ENCODE measurements at regions not wholly inside any gene's neighbourhood (a gene's known extent, or its start where the extent isn't known, plus 50 kb on each side); places are given as distances from the start of the nearest gene placed in this dataset.
"Not testable (repeated sequence)": the region's sequence is repeated elsewhere in the genome, so short reads cannot be mapped to it uniquely, and the experiment has no call there.

- FAIRE-seq (no peak), DNase-seq (ENCODE audit: low read depth, low spot score) (no peak)
These were observed 376.3 kb downstream of the IPMK start for GRCh38 chr10:57891201-57892006.

DNA sequence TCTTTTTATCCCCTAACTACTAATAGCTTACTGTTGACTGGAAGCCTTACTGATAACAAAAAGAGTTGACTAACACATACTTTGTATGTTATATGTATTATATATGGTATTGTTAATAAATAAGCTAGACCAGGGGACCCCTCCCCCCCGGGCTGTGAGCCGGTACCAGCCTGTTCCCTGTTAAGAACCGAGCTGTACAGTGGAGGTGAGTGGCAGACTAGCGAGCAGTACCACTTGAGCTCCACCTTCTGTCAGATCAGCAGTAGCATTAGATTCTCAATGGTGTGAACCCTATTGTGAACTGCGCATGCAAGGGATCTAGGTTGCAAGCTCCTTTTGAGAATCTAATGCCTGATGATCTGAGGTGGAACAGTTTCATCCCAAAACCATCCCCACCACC lies 377.0 kb downstream of the IPMK start:
- TF ChIP-seq, protein P1, sequence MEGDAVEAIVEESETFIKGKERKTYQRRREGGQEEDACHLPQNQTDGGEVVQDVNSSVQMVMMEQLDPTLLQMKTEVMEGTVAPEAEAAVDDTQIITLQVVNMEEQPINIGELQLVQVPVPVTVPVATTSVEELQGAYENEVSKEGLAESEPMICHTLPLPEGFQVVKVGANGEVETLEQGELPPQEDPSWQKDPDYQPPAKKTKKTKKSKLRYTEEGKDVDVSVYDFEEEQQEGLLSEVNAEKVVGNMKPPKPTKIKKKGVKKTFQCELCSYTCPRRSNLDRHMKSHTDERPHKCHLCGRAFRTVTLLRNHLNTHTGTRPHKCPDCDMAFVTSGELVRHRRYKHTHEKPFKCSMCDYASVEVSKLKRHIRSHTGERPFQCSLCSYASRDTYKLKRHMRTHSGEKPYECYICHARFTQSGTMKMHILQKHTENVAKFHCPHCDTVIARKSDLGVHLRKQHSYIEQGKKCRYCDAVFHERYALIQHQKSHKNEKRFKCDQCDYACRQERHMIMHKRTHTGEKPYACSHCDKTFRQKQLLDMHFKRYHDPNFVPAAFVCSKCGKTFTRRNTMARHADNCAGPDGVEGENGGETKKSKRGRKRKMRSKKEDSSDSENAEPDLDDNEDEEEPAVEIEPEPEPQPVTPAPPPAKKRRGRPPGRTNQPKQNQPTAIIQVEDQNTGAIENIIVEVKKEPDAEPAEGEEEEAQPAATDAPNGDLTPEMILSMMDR (optimal IDR thresholded peaks at IDR 0.05 in 1 of 3, IDR thresholded peaks at IDR 0.05 in 1 of 3, conservative IDR thresholded peaks at IDR 0.05 in 1 of 3; ENCODE audit: extremely low read depth in 1 of 3, insufficient read depth in 2 of 3, low read length in 3 of 3): no peak
- TF ChIP-seq EZH2 (IDR thresholded peaks at IDR 0.05; ENCODE audit: low read length): no peak
- Histone ChIP-seq H2AFZ (ENCODE audit: control insufficient read depth, low read length) (no peak overlapping the region), H3K9ac (ENCODE audit: control insufficient read depth, extremely low read depth, insufficient read depth, low read length) (no peak overlapping the region), H3K36me3 (ENCODE audit: control insufficient read depth in 2 of 2, extremely low read depth in 1 of 2, insufficient read depth in 2 of 2, low read length in 2 of 2) (no peaks in the 10 kb centered on the region), H3K4me2 (ENCODE audit: control insufficient read depth, extremely low read depth, insufficient read depth, low read depth, low read length) (no peak overlapping the region), H3K27me3 (ENCODE audit: control insufficient read depth, extremely low read depth, insufficient read depth, low read length) (no peaks in the 10 kb centered on the region), H3K27ac (ENCODE audit: control insufficient read depth, insufficient read depth, low read length) (no peak overlapping the region), H3K4me3 (ENCODE audit: control insufficient read depth in 2 of 3, extremely low read depth in 1 of 3, insufficient read depth in 2 of 3, low read depth in 1 of 3, low read length in 3 of 3) (no peak overlapping the region), H4K20me1 (ENCODE audit: control insufficient read depth, extremely low read depth, insufficient read depth, low read length) (no peaks in the 10 kb centered on the region), H3K9me3 (ENCODE audit: control insufficient read depth, low read depth, low read length) (no peaks in the 10 kb centered on the region), H3K79me2 (ENCODE audit: control insufficient read depth, insufficient read depth, low read length) (no peaks in the 10 kb centered on the region), H3K9me1 (ENCODE audit: control insufficient read depth, extremely low read depth, insufficient read depth, low read length) (no peaks in the 10 kb centered on the region), H3K4me1 (ENCODE audit: control insufficient read depth, extremely low read depth, insufficient read depth, low read length) (no peaks in the 10 kb centered on the region)
- FAIRE-seq (no peak), DNase-seq (ENCODE audit: low read depth, low spot score) (no peak)
- dilution Hi-C loops (cut with MboI; ENCODE audit: extremely low pct_ligation_motif_present, low sequenced_read_pairs): no loop called here

More at GRCh38 chr10:57891201-57892006, 376.3 kb downstream of the IPMK start:
- no peak for TF ChIP-seq EZH2 (IDR thresholded peaks at IDR 0.05; ENCODE audit: low read length)
- TF ChIP-seq, protein P1 (optimal IDR thresholded peaks at IDR 0.05 in 1 of 3, IDR thresholded peaks at IDR 0.05 in 1 of 3, conservative IDR thresholded peaks at IDR 0.05 in 1 of 3; ENCODE audit: extremely low read depth in 1 of 3, insufficient read depth in 2 of 3, low read length in 3 of 3): no peak
- Histone ChIP-seq H3K79me2 (ENCODE audit: control insufficient read depth, insufficient read depth, low read length) (no peaks in the 10 kb centered on the region), H3K9me3 (ENCODE audit: control insufficient read depth, low read depth, low read length) (no peaks in the 10 kb centered on the region), H3K36me3 (ENCODE audit: control insufficient read depth in 2 of 2, extremely low read depth in 1 of 2, insufficient read depth in 2 of 2, low read length in 2 of 2) (no peaks in the 10 kb centered on the region), H3K27me3 (ENCODE audit: control insufficient read depth, extremely low read depth, insufficient read depth, low read length) (no peaks in the 10 kb centered on the region), H4K20me1 (ENCODE audit: control insufficient read depth, extremely low read depth, insufficient read depth, low read length) (no peaks in the 10 kb centered on the region), H3K9me1 (ENCODE audit: control insufficient read depth, extremely low read depth, insufficient read depth, low read length) (no peaks in the 10 kb centered on the region), H3K4me1 (ENCODE audit: control insufficient read depth, extremely low read depth, insufficient read depth, low read length) (no peaks in the 10 kb centered on the region), H2AFZ (ENCODE audit: control insufficient read depth, low read length) (no peak overlapping the region), H3K4me2 (ENCODE audit: control insufficient read depth, extremely low read depth, insufficient read depth, low read depth, low read length) (no peak overlapping the region), H3K4me3 (ENCODE audit: control insufficient read depth in 2 of 3, extremely low read depth in 1 of 3, insufficient read depth in 2 of 3, low read depth in 1 of 3, low read length in 3 of 3) (no peak overlapping the region), H3K27ac (ENCODE audit: control insufficient read depth, insufficient read depth, low read length) (no peak overlapping the region), H3K9ac (ENCODE audit: control insufficient read depth, extremely low read depth, insufficient read depth, low read length) (no peak overlapping the region)
- dilution Hi-C loops (cut with MboI; ENCODE audit: extremely low pct_ligation_motif_present, low sequenced_read_pairs): no loop called here

DNA sequence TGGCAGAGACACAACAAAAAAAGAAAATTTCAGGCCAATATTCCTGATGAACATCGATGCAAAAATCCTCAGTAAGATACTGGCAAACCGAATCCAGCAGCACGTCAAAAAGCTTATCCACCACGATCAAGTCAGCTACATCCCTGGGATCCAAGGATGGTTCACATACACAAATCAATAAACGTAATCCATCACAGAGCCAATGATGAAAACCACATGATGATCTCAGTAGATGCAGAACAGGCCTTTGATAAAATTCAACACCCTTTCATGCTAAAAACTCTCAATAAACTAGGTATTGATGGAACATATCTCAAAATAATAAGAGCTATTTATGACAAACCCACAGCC lies 382.1 kb downstream of the IPMK start:
- H4K20me1 ChIP-seq (ENCODE audit: control insufficient read depth, extremely low read depth, insufficient read depth, low read length); H2AFZ ChIP-seq (ENCODE audit: control insufficient read depth, low read length); H3K9ac ChIP-seq (ENCODE audit: control insufficient read depth, extremely low read depth, insufficient read depth, low read length); H3K4me3 ChIP-seq (ENCODE audit: control insufficient read depth in 2 of 3, extremely low read depth in 1 of 3, insufficient read depth in 2 of 3, low read depth in 1 of 3, low read length in 3 of 3); H3K9me1 ChIP-seq (ENCODE audit: control insufficient read depth, extremely low read depth, insufficient read depth, low read length); H3K27ac ChIP-seq (ENCODE audit: control insufficient read depth, insufficient read depth, low read length); H3K4me2 ChIP-seq (ENCODE audit: control insufficient read depth, extremely low read depth, insufficient read depth, low read depth, low read length); H3K9me3 ChIP-seq (ENCODE audit: control insufficient read depth, low read depth, low read length); H3K27me3 ChIP-seq (ENCODE audit: control insufficient read depth, extremely low read depth, insufficient read depth, low read length); dilution Hi-C loops (cut with MboI; ENCODE audit: extremely low pct_ligation_motif_present, low sequenced_read_pairs); DNase-seq (ENCODE audit: low read depth, low spot score); FAIRE-seq; H3K36me3 ChIP-seq (ENCODE audit: control insufficient read depth in 2 of 2, extremely low read depth in 1 of 2, insufficient read depth in 2 of 2, low read length in 2 of 2); H3K79me2 ChIP-seq (ENCODE audit: control insufficient read depth, insufficient read depth, low read length); H3K4me1 ChIP-seq (ENCODE audit: control insufficient read depth, extremely low read depth, insufficient read depth, low read length): not testable (repeated sequence)

All from keratinocyte (primary cell).